ENCODE measurements at regions not wholly inside any gene's neighbourhood (a gene's known extent, or its start where the extent isn't known, plus 50 kb on each side); places are given as distances from the start of the nearest gene placed in this dataset.

DNA sequence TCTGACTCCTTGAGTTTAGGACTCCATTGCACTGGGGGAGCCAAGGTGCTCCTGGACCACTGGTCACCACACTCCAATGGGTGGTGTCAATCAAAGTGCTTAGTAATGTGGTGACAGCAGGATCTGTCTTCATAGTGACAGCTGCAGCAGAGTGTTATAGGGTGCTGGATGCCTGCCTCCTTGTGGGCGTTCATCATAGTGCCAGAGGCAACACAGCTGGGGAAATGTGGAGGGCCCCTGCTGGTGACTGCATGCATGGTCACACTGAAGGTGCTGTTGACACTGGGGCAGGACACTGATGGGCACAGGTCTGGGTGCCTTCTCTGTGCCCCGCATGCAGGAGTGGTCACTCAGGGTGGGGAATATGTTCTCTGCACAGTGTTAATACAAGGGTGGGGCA is 177.5 kb upstream of the CDH8 start:
- Histone ChIP-seq H3K4me3 (ENCODE audit: low read length) (no peak overlapping the region), H3K9ac (ENCODE audit: low read length) (no peak overlapping the region), H3K27me3 (ENCODE audit: control insufficient read depth, insufficient read depth, low read length) (no peaks in the 10 kb centered on the region), H3K36me3 (ENCODE audit: control insufficient read depth, insufficient read depth, low read length) (no peaks in the 10 kb centered on the region), H3K4me1 (ENCODE audit: control insufficient read depth, insufficient read depth, low read length) (no peaks in the 10 kb centered on the region), H3K9me3 (ENCODE audit: control insufficient read depth, low read length) (no peaks in the 10 kb centered on the region)

DNA sequence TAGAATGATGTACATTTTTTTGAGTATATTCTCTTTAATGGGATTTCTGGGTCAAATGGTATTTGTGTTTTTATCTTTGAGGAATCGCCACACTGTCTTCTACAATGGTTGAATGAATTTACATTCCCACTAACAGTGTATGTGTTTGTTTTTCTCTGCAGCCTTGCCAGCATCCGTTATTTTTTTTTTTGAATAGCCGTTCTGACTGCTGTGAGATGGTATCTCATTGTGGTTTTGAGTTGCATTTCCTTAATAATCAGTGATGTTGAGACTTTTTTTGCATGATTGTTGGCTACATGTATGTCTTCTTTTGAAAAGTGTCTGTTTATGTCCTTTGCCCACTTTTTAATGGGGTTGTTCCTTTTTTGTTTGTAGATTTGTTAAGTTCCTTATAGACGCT is 172.7 kb upstream of the CDH8 start:
- no peak overlapping the region for H3K4me3 ChIP-seq (ENCODE audit: low read length)
- no peak overlapping the region for H3K9ac ChIP-seq (ENCODE audit: low read length)
- H3K27me3 ChIP-seq (ENCODE audit: control insufficient read depth, insufficient read depth, low read length) = no peaks in the 10 kb centered on the region
- H3K4me1 ChIP-seq (ENCODE audit: control insufficient read depth, insufficient read depth, low read length) = no peaks in the 10 kb centered on the region
- H3K36me3 ChIP-seq (ENCODE audit: control insufficient read depth, insufficient read depth, low read length) = no peaks in the 10 kb centered on the region
- H3K9me3 ChIP-seq (ENCODE audit: control insufficient read depth, low read length) = no peaks in the 10 kb centered on the region

DNA sequence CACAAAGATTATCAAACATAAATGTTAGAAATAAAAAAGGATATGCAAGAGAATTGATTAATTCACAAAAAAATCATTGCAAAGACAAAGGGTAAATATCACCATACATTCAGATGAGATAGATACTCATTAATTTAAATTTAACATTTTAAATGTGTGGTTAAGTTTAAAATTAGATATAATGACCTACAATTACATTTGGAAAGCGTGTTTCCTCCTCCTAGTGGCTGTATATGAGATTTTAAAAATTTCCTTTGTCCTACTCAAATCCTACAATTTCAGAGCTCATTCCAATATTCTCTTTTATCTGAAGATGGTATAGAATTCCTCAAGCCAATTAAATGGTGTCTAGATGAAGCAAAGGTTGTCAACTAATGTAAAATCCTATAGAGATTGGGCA is 169.2 kb upstream of the CDH8 start:
- H3K9me3 ChIP-seq (ENCODE audit: control insufficient read depth, low read length) = no peaks in the 10 kb centered on the region
- H3K27me3 ChIP-seq (ENCODE audit: control insufficient read depth, insufficient read depth, low read length) = no peaks in the 10 kb centered on the region
- no peaks in the 10 kb centered on the region for H3K4me1 ChIP-seq (ENCODE audit: control insufficient read depth, insufficient read depth, low read length)
- H3K4me3 ChIP-seq (ENCODE audit: low read length) = no peak overlapping the region
- H3K36me3 ChIP-seq (ENCODE audit: control insufficient read depth, insufficient read depth, low read length) = no peaks in the 10 kb centered on the region
- H3K9ac ChIP-seq (ENCODE audit: low read length) = no peak overlapping the region

DNA sequence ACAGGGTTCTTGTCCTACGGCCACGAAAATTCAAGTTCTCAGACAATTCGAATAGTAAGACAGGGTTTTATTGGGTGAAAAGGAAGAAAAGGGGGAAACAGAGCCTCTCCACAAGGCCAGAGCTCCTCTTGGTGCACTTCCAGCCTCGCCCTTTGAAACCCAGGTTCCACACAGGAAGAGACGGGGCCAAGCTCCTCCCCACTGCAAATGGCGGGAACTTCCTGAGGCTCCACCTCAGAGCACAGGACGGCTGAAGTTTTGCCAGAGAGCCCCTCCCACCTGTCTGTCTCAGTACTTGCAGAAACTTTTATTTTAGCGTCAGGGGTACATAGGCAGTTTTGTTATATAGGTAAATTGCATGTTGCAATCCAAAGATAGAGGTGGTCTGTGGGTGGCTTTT is 165.7 kb upstream of the CDH8 start:
- Histone ChIP-seq H3K4me3 (ENCODE audit: low read length) (no peak overlapping the region), H3K9me3 (ENCODE audit: control insufficient read depth, low read length) (no peaks in the 10 kb centered on the region), H3K4me1 (ENCODE audit: control insufficient read depth, insufficient read depth, low read length) (no peaks in the 10 kb centered on the region), H3K27me3 (ENCODE audit: control insufficient read depth, insufficient read depth, low read length) (no peaks in the 10 kb centered on the region), H3K9ac (ENCODE audit: low read length) (no peak overlapping the region), H3K36me3 (ENCODE audit: control insufficient read depth, insufficient read depth, low read length) (no peaks in the 10 kb centered on the region)

DNA sequence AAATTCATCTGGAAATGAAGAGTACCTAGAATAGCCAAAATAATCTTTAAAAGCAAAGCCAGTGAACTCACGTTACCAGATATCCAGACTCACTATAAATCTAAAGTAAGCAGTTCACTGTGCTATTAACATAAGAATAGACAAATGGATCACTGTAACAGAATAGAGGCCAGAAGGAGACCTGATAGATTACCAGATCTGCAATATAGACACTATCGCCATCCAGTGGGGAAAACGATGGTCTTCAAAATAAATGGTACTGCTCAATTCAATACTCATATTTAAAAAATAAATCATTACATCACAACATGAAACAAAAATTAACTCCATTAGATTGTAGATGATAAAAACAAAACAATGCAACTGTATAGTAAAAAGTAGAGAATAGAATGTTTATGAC is 158.6 kb upstream of the CDH8 start:
- H3K36me3 ChIP-seq (ENCODE audit: control insufficient read depth, insufficient read depth, low read length) = no peaks in the 10 kb centered on the region
- no peak overlapping the region for H3K4me3 ChIP-seq (ENCODE audit: low read length)
- no peaks in the 10 kb centered on the region for H3K4me1 ChIP-seq (ENCODE audit: control insufficient read depth, insufficient read depth, low read length)
- H3K9me3 ChIP-seq (ENCODE audit: control insufficient read depth, low read length) = peaks cover 4% of the 10 kb centered on the region
- no peak overlapping the region for H3K9ac ChIP-seq (ENCODE audit: low read length)
- H3K27me3 ChIP-seq (ENCODE audit: control insufficient read depth, insufficient read depth, low read length) = no peaks in the 10 kb centered on the region

DNA sequence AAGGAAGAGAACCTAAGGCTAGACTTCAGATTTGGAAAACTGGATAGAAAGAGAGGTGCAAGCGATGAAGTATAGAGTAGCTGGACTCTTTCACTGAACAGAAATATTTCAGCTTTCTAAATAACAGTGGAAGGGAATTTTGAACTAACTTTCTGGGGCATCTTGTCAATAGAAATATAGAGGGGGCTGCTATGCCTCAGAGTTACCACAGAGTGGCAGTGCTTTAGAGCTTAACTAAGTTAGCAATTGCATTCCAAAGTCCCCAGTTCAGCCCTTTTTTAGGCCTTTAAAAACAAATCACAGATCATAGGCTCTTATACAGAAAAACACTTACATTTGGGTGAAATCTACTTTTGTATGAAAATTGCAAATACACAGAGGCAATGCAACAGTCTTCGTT is 154.2 kb upstream of the CDH8 start:
- Histone ChIP-seq H3K9ac (ENCODE audit: low read length) (no peak overlapping the region), H3K27me3 (ENCODE audit: control insufficient read depth, insufficient read depth, low read length) (no peaks in the 10 kb centered on the region), H3K4me3 (ENCODE audit: low read length) (no peak overlapping the region), H3K36me3 (ENCODE audit: control insufficient read depth, insufficient read depth, low read length) (no peaks in the 10 kb centered on the region), H3K9me3 (ENCODE audit: control insufficient read depth, low read length) (peaks cover 2% of the 10 kb centered on the region), H3K4me1 (ENCODE audit: control insufficient read depth, insufficient read depth, low read length) (no peaks in the 10 kb centered on the region)

DNA sequence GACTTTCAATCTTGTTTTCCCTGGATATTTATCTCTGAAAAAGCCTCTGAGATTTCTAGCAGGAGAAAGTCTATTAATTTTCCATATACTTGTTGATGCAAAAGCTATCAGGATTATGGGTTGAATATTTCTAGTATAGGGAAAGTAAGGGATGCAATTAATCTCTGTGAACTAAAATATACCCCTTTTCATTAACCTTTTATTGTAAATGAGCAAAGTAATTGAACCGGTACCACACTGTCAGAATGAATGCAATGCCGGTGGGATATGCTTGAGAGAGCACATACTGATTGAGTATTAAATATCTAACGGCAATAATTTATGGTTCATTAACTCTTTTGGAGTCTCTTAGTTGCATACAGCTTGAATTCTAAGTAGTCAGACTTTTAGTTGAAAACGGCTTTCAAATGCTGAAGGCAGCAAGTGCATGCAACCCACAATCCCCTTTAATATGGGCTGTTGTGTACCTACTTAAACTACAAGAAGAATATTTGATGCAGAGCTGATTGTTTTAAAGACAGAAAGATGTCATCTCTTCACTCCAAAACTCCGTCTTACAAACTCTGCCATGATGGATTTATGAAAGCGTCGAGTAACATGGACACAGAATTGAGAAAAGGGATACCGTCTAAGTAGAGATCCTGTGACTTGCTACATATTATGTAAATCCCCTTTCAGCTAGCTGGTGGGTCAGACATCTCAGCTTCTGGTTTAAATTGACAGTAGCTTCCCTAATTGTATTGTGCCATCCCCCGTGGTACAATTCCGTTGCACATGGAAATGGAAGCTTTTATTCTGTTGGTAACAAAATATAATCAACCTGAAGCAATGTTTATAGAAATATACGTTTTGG is 141.3 kb upstream of the CDH8 start:
- H3K36me3 ChIP-seq (ENCODE audit: control insufficient read depth, insufficient read depth, low read length) = no peaks in the 10 kb centered on the region
- H3K9me3 ChIP-seq (ENCODE audit: control insufficient read depth, low read length) = no peaks in the 10 kb centered on the region
- H3K9ac ChIP-seq (ENCODE audit: low read length) = no peak overlapping the region
- H3K4me1 ChIP-seq (ENCODE audit: control insufficient read depth, insufficient read depth, low read length) = no peaks in the 10 kb centered on the region
- H3K27me3 ChIP-seq (ENCODE audit: control insufficient read depth, insufficient read depth, low read length) = no peaks in the 10 kb centered on the region
- no peak overlapping the region for H3K4me3 ChIP-seq (ENCODE audit: low read length)

DNA sequence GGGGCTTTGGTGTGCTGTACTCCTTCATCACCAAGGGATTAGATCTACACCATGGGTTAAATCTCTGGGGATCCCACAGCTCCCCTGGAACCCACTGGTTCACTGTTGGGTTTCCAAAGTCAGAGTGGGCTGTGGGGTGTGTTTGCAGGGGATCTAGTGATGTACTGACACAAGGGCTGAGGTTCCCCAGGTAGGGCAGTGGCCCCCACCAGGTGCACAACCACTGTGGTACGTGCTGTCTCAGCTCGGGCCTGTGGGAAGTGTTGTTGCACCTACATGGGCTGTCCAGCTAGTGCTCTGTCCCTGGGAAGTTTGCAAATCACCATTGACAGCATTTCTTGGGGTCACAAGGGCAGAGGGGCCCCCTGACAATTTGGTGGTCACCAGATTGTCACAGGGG is 134.4 kb upstream of the CDH8 start:
- H3K27me3 ChIP-seq (ENCODE audit: control insufficient read depth, insufficient read depth, low read length) = no peaks in the 10 kb centered on the region

DNA sequence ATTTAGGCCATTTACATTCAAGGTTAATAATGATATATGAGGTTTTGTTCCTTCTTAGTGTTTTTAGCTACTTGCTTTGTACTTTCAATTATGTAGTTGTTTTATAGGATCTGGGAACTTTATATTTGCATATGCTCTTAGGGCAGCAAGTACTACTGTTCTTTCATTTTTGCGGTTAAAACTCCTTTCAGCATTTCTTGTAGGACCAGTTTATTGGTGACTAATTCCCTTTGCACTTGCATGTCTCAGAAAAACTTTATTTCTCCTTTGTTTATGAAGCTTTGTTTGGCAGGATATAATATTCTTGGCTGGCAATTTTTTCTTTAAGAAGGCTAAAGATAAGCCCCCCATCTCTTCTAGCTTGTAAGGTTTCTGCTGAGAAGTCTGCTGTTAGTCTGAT is 131.3 kb upstream of the CDH8 start:
- Histone ChIP-seq H3K9ac (ENCODE audit: low read length) (no peak overlapping the region), H3K4me1 (ENCODE audit: control insufficient read depth, insufficient read depth, low read length) (no peaks in the 10 kb centered on the region), H3K27me3 (ENCODE audit: control insufficient read depth, insufficient read depth, low read length) (no peaks in the 10 kb centered on the region), H3K9me3 (ENCODE audit: control insufficient read depth, low read length) (no peaks in the 10 kb centered on the region), H3K4me3 (ENCODE audit: low read length) (no peak overlapping the region), H3K36me3 (ENCODE audit: control insufficient read depth, insufficient read depth, low read length) (no peaks in the 10 kb centered on the region)

More for the DNA sequence above, 134.4 kb upstream of the CDH8 start:
- Histone ChIP-seq H3K4me1 (ENCODE audit: control insufficient read depth, insufficient read depth, low read length) (no peaks in the 10 kb centered on the region), H3K4me3 (ENCODE audit: low read length) (no peak overlapping the region), H3K36me3 (ENCODE audit: control insufficient read depth, insufficient read depth, low read length) (no peaks in the 10 kb centered on the region), H3K9ac (ENCODE audit: low read length) (no peak overlapping the region), H3K9me3 (ENCODE audit: control insufficient read depth, low read length) (no peaks in the 10 kb centered on the region)

DNA sequence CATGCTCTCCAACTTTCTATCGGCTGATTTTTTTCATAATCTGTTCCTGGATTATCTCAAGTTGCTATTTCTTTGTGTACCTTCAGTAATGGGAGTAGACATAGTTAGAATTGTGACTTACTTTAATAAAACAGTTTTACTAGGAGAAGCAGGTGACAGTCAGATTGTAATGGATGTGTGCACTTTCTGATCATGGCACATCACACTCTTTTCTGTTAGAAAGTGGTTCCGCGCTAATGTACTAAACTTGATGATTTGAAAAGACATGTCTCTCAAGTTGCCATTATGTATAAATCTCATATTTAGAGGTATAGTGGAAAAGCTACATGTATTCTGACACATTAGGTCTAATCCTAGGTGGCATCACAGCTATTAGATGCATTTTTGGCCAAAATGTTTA is 121.3 kb upstream of the CDH8 start:
- no peaks in the 10 kb centered on the region for H3K4me1 ChIP-seq (ENCODE audit: control insufficient read depth, insufficient read depth, low read length)
- H3K9ac ChIP-seq (ENCODE audit: low read length) = no peak overlapping the region
- no peaks in the 10 kb centered on the region for H3K36me3 ChIP-seq (ENCODE audit: control insufficient read depth, insufficient read depth, low read length)
- H3K27me3 ChIP-seq (ENCODE audit: control insufficient read depth, insufficient read depth, low read length) = no peaks in the 10 kb centered on the region
- no peaks in the 10 kb centered on the region for H3K9me3 ChIP-seq (ENCODE audit: control insufficient read depth, low read length)
- H3K4me3 ChIP-seq (ENCODE audit: low read length) = no peak overlapping the region

DNA sequence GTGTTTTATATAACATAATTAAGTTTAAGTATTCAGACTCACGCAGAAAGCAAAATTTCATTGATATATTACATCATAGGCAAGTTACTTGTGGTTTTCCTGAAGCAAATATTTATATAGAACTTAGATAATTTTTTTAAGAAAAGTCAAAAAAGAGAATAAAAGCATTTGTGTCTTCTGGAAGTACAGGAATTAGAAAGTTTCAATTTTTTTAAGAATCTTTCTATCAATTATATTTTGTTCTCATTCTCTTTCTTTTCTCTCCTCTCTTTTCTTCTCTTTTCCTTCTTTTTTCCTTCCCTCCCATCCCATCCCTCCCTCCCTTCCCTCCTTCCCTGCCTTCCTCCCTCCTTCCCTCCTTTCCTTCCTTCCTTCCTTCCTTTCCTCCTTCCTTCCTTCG is 120.7 kb upstream of the CDH8 start:
- no peaks in the 10 kb centered on the region for H3K9me3 ChIP-seq (ENCODE audit: control insufficient read depth, low read length)
- no peaks in the 10 kb centered on the region for H3K36me3 ChIP-seq (ENCODE audit: control insufficient read depth, insufficient read depth, low read length)
- no peak overlapping the region for H3K4me3 ChIP-seq (ENCODE audit: low read length)
- no peaks in the 10 kb centered on the region for H3K4me1 ChIP-seq (ENCODE audit: control insufficient read depth, insufficient read depth, low read length)
- H3K27me3 ChIP-seq (ENCODE audit: control insufficient read depth, insufficient read depth, low read length) = no peaks in the 10 kb centered on the region
- H3K9ac ChIP-seq (ENCODE audit: low read length) = no peak overlapping the region

DNA sequence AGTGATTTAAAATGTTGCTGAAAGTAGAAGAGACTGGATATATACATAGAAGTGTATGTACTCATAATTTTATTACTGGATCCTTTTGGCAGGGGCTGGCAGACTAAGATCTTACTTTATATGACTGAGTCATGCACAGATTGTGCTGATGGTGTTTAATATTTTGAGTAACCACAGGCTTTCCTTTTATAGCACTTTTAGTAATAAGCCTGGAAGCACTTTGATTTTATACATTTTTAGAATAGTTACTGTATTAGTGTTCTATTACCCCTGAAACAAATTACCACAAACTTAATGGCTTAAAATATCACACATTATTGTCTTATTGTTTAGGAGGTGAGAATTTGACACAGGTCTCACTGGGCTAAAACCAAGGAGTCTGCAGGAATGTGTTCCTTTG is 113.4 kb upstream of the CDH8 start:
- H3K36me3 ChIP-seq (ENCODE audit: control insufficient read depth, insufficient read depth, low read length) = no peaks in the 10 kb centered on the region
- no peaks in the 10 kb centered on the region for H3K4me1 ChIP-seq (ENCODE audit: control insufficient read depth, insufficient read depth, low read length)
- no peak overlapping the region for H3K9ac ChIP-seq (ENCODE audit: low read length)
- no peak overlapping the region for H3K4me3 ChIP-seq (ENCODE audit: low read length)
- H3K9me3 ChIP-seq (ENCODE audit: control insufficient read depth, low read length) = no peaks in the 10 kb centered on the region
- H3K27me3 ChIP-seq (ENCODE audit: control insufficient read depth, insufficient read depth, low read length) = no peaks in the 10 kb centered on the region

DNA sequence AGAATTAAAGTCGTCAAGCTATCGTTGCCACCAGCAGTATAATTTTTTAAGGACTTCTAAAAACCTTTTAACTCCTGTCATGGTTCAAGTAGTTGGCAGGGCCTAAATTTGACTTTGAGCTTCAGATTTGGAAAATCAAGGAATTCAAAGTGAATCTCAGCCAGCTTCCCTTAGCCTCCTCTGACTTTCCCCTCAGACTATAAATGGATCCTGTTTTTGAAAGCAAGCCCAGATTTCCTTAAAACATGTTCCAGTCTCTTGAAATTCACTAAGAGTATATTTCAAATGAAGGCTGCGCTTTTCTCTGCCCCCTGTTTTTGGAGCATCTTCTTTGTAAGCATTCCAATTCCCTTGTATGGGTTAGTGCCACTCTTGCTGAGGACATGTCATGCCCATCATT is 101.8 kb upstream of the CDH8 start:
- Histone ChIP-seq H3K36me3 (ENCODE audit: control insufficient read depth, insufficient read depth, low read length) (no peaks in the 10 kb centered on the region), H3K4me1 (ENCODE audit: control insufficient read depth, insufficient read depth, low read length) (no peaks in the 10 kb centered on the region), H3K27me3 (ENCODE audit: control insufficient read depth, insufficient read depth, low read length) (no peaks in the 10 kb centered on the region), H3K9ac (ENCODE audit: low read length) (no peak overlapping the region), H3K9me3 (ENCODE audit: control insufficient read depth, low read length) (no peaks in the 10 kb centered on the region), H3K4me3 (ENCODE audit: low read length) (no peak overlapping the region)

Measured in mucosa of stomach (tissue), 1 donor.